OCI-LY7 (cell line): ENCODE measurements at regions not wholly inside any gene's neighbourhood (a gene's known extent, or its start where the extent isn't known, plus 50 kb on each side); places are given as distances from the start of the nearest gene placed in this dataset.

Experiments used
- CTCF ChIP-seq: fragments of 200-600 bp; sonication (generic); conservative IDR thresholded peaks from 2 replicates; pipeline ENCODE4 v1.5.1; 2014; ENCODE audit warnings: mild to moderate bottlenecking, antibody characterized with exemption, low read length, moderate library complexity, mixed read lengths
- EZH2phosphoT487 ChIP-seq: fragments of 200-600 bp; sonication (generic); IDR thresholded peaks from 2 replicates; pipeline ENCODE4 v1.6.1; 2018; ENCODE audit warnings: low read depth, borderline replicate concordance, mild to moderate bottlenecking, mixed run types, antibody characterized with exemption, low read length, moderate library complexity, mixed read lengths

DNA sequence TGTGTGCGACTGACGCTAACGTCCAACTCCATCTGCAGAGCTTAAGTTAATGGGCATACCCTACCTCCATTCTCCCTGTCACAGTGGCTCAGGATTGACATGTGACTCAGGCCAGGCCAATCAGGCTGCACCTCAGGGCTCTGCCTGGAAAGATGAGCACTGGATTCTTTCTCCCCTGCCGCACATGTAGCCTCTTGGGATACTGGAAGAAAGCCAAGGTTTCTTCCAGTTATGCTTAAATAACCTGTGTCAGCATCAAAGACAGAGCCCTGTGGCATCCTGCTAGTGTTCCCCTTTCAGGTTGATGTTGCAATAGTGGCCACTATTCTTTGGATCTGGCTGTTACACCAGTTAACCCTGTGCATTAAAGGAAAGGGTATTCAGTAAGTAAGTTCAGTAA lies 55.0 kb upstream of the SYT6 start:
- TF ChIP-seq EZH2phosphoT487 = no peak
- no peak for TF ChIP-seq CTCF
